ENCODE measurements at regions not wholly inside any gene's neighbourhood (a gene's known extent, or its start where the extent isn't known, plus 50 kb on each side); places are given as distances from the start of the nearest gene placed in this dataset.

GRCh38 chr6:88449770-88450169 is 283.6 kb upstream of the CNR1 start:
- Histone ChIP-seq H3K27me3 (ENCODE audit: insufficient read depth) (no peaks in the 10 kb centered on the region), H2AFZ (no peak overlapping the region), H3K79me2 (replicated peaks; ENCODE audit: insufficient read depth) (no peaks in the 10 kb centered on the region), H3F3A (replicated peaks; ENCODE audit: low read depth) (no peaks in the 10 kb centered on the region), H3K4me1 (ENCODE audit: insufficient read depth) (no peaks in the 10 kb centered on the region), H3K4me3 (no peak overlapping the region), H3K36me3 (ENCODE audit: insufficient read depth) (no peaks in the 10 kb centered on the region), H3K27ac (ENCODE audit: low read depth) (no peak overlapping the region), H3K9me2 (ENCODE audit: insufficient read depth) (0 out of 2 replicates have a peak, but pooled peaks cover 5% of the 10 kb centered on the region), H3K4me2 (no peak overlapping the region), H4K20me1 (replicated peaks; ENCODE audit: insufficient read depth) (no peaks in the 10 kb centered on the region)
- H3K9me3 Mint-ChIP-seq, result no peaks in the 10 kb centered on the region
- no peaks in the 10 kb centered on the region for H3K4me1 Mint-ChIP-seq
- no peak for ATAC-seq
- DNase-seq (ENCODE audit: low spot score), result no peak
- H3K27ac Mint-ChIP-seq, result no peak overlapping the region
- TF ChIP-seq STAT1 (IDR thresholded peaks at IDR 0.05; ENCODE audit: unreplicated experiment) (no peak), CREB1 (CRISPR knock-in tag; IDR thresholded peaks at IDR 0.05; ENCODE audit: low read depth) (no peak), EZH2 (IDR thresholded peaks at IDR 0.05; ENCODE audit: low read depth, unreplicated experiment) (no peak), CTCF (conservative IDR thresholded peaks at IDR 0.05; ENCODE audit: low read depth in 2 of 2) (no peak), NANOG (IDR thresholded peaks at IDR 0.05; ENCODE audit: borderline replicate concordance) (no peak), ETS1 (IDR thresholded peaks at IDR 0.05) (no peak)
- H3K36me3 Mint-ChIP-seq (ENCODE audit: low read depth), result no peaks in the 10 kb centered on the region
- no peaks in the 10 kb centered on the region for H3K27me3 Mint-ChIP-seq (ENCODE audit: insufficient read depth, low read depth, poor library complexity)
- no peak overlapping the region for H3K4me3 Mint-ChIP-seq

- peaks cover 9% of the 10 kb centered on the region; the same call in 1 of the 2 replicates for H3K9me2 ChIP-seq (ENCODE audit: insufficient read depth)
- no peak overlapping the region for H2AFZ ChIP-seq
- DNase-seq (ENCODE audit: low spot score) (no peak), ATAC-seq (no peak)
- no peaks in the 10 kb centered on the region for H3F3A ChIP-seq (replicated peaks; ENCODE audit: low read depth)
- H3K4me3 Mint-ChIP-seq, result no peak overlapping the region
- H4K20me1 ChIP-seq (replicated peaks; ENCODE audit: insufficient read depth), result no peaks in the 10 kb centered on the region
- H3K4me1 Mint-ChIP-seq, result no peaks in the 10 kb centered on the region
- no peak overlapping the region for H3K27ac ChIP-seq (ENCODE audit: low read depth)
- no peak overlapping the region for H3K27ac Mint-ChIP-seq
- no peaks in the 10 kb centered on the region; the same call in 2 of the 3 replicates for H3K36me3 Mint-ChIP-seq (ENCODE audit: low read depth)
- H3K27me3 Mint-ChIP-seq (ENCODE audit: insufficient read depth, low read depth, poor library complexity), result no peaks in the 10 kb centered on the region
- H3K9me3 Mint-ChIP-seq, result no peaks in the 10 kb centered on the region; the same call in 1 of the 3 replicates
- no peaks in the 10 kb centered on the region for H3K36me3 ChIP-seq (ENCODE audit: insufficient read depth)
- no peak overlapping the region for H3K4me2 ChIP-seq
- H3K27me3 ChIP-seq (ENCODE audit: insufficient read depth), result no peaks in the 10 kb centered on the region
- no peaks in the 10 kb centered on the region for H3K79me2 ChIP-seq (replicated peaks; ENCODE audit: insufficient read depth)
- no peaks in the 10 kb centered on the region for H3K4me1 ChIP-seq (ENCODE audit: insufficient read depth)
- H3K4me3 ChIP-seq, result no peak overlapping the region
- TF ChIP-seq EZH2 (IDR thresholded peaks at IDR 0.05; ENCODE audit: low read depth, unreplicated experiment) (no peak), NANOG (IDR thresholded peaks at IDR 0.05; ENCODE audit: borderline replicate concordance) (no peak), ETS1 (IDR thresholded peaks at IDR 0.05) (no peak), CTCF (conservative IDR thresholded peaks at IDR 0.05; ENCODE audit: low read depth in 2 of 2) (no peak)
Observed at GRCh38 chr6:88445188-88445965, 279.2 kb upstream of the CNR1 start.
